ENCODE measurements at regions not wholly inside any gene's neighbourhood (a gene's known extent, or its start where the extent isn't known, plus 50 kb on each side); places are given as distances from the start of the nearest gene placed in this dataset.
"Not testable (repeated sequence)": the region's sequence is repeated elsewhere in the genome, so short reads cannot be mapped to it uniquely, and the experiment has no call there.

DNA sequence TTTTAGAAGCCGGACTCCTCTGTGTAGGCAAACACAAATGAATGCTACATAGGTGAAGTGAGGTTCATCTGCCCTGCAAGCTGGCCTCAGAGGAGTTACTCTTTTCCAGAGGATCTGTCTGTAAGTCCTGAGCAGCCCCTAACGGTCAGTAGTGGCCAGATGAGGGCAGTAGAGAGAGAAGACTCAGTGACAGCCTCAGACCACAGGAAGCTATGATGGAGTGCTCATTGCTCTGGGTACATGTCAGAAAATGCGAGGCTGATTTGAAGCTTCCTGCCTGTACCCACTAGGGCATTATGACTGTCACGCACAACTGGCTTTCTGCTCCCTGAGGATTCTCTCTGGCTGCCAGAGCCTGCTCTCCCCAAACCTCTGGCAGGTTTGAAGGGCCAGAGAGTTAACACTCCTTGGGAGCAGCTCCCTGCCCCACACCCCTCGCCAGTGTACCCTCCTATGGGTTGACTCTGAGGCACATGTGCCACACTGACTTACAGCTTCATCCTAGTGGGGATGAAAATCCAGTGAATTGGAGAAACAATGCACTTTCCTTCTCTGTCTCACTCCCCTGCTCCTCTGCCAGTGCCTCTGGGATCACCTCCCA lies 141.5 kb downstream of the GABRG2 start:
- DNase-seq = no peak

DNA sequence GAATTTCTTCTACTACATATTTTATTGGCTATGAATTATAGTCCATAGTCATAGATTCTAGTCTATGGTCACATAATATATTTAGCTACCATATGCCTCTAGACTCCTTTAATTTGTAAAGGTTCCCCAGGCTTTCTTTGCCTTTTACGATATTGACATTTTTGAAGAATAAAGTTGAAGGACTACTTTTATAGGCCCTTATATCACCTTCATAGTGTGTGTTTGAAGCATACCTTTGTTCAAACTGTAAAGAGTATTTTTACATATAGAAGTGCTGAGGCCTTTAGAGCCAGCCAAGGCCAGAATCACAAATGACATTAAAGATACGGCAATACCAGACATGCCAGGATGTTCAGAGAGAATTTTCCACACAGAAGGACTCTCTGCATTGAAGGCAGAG lies 147.0 kb downstream of the GABRG2 start:
- no peak for DNase-seq

DNA sequence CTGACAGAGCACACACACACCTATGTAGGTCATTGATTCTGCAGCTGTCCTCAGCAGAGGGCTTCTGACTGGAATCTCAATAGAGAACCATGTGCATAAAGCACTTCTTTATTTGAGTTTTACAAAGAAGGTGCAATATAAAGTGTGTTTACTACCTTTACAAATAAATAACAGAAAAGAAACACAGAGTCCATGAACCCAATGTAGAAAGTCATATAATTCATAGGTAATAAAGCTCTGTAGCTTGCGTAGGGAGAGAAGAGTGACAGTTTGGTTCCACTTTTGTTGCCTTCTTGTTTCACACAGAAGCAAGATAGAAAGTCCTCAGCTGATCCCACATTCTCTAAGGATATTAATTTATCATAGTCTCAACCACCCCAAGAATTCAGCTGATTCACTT lies 149.5 kb downstream of the GABRG2 start:
- DNase-seq = no peak

DNA sequence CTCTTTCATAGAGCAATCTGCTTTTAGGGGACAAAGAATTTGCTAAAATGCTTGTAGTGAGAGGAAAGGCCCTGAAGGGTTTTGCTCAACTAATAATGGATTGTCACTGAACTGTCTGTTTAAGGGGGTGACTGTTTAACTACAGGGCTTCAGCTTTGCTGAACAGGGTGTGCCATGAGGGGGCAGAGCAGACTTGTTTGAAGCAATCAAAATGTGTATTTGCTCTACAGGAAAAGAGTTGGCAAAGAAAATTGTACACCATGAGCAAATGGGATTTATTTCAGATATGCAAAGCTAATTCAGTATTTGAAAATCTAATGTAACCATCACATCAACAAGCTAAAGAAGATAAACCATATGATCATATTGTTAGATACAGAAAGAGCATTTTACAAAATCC lies 154.3 kb downstream of the GABRG2 start:
- no peak for DNase-seq

DNA sequence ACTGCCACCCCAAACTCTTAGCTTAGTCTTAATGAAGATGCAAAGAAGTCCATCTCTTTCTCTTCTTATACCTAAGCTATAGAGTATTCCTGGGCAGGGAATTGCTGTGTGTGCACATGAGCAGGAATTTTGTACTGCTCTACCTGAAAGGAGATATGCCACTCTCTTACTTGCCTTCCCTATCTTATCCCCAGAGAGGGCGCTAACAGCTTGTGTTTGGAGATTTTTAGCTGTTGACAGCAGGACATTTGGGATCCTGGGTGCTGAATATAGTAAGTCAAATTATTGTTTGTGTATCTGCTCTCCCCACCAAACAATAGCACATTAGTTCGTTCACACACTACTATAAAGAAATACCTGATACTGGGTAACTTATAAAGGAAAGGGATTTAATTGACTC lies 159.5 kb downstream of the GABRG2 start:
- no peak for DNase-seq

- no peak for DNase-seq
These were observed 162.8 kb downstream of the GABRG2 start for GRCh38 chr5:162230348-162230747.

GRCh38 chr5:162231522-162231921 lies 163.9 kb downstream of the GABRG2 start:
- DNase-seq = no peak

DNA sequence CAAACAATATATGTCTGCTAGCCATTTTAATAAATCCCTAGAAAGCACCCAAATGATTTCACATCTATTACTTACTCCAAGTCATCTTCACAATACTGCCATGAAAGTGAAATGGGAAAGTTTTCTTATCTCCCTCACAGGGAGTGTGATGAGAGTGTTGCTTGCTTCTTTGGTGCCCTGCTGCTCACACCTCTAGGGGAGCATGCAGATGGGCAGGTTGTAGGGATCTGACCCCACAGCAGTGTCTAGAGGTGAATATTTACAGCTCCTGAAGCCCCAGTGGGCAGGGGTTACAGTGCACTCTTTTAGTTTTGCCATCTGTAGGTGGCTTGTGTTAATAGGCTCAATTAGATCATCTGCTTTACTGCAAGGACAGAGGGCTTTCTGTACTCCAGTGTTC lies 173.2 kb downstream of the GABRG2 start:
- no peak for DNase-seq

- no peak for DNase-seq
These were observed 174.8 kb downstream of the GABRG2 start for GRCh38 chr5:162242416-162242815.

GRCh38 chr5:162243651-162244050 lies 176.1 kb downstream of the GABRG2 start:
- DNase-seq = no peak

DNA sequence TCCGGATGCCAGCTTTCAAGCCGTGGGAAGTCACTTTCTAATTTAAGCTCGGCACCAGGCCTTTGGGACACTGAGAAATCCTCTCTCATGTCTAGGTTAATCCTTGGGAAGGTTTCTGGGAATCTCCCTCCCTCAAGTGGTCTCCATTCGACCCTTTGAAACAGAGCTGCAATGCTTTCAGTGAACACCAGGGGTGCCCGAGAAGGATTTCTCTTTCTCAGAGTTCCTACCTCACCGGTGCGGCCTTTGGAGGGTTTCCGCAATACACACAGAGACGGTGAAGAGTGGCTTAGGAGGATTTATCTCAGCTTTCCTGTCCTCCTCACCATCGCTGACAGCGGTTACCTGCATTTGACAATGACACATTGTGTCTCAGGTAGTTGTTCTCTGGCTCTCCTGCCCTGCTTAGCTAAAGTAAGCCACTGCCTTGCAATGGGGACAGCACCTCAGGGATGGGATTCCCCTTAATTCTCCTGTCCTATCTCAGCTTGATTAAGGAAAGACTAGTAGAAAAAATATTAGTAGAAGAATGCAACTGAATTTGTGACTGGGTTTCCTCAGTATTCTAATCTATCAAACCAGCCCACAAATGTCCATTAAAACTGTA lies 180.6 kb downstream of the GABRG2 start:
- no peak for DNase-seq

DNA sequence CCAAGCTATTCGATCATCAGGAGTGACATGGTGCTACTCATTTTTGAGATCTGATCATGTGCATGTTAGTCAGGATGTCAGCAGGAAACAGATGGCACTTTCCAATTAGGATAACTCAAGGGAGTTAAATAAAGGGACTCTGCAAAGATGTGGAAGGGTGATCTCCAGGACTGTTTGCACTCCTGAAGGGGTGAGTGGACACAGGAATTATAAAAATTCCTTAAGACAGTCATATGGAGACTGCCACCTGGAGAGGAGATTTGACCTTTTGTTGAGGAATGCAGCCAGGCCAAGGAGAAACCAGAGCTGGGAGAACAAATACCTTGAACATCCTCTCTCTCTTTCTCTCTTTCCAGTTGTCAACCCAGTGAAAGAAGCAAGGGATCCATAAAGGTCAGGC lies 189.1 kb downstream of the GABRG2 start:
- DNase-seq = no peak

GRCh38 chr5:162268694-162269481 lies 201.3 kb downstream of the GABRG2 start:
- no peak for DNase-seq

DNA sequence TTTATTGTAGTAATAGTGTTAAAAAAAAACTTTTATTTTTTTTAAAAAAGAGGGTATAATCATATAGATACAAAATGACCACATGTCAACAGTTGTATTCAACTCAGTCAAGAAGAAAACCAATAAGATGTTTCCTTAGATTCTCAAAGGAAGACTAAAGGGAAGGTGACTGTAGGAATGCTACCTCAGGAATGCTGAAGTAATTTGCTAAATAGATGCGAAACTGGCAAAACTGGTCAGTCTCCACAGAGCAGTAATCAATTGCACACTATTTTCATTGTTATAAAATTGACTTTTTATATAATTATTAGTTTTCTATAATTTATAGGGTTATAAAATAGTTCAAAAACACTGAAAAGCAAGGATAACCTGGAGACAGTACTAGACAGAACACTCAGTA lies 204.8 kb downstream of the GABRG2 start:
- DNase-seq = no peak

- DNase-seq = no peak
These were observed 207.1 kb downstream of the GABRG2 start for GRCh38 chr5:162274679-162275078.

GRCh38 chr5:162275387-162275786 lies 207.8 kb downstream of the GABRG2 start:
- not testable (repeated sequence) for DNase-seq

DNA sequence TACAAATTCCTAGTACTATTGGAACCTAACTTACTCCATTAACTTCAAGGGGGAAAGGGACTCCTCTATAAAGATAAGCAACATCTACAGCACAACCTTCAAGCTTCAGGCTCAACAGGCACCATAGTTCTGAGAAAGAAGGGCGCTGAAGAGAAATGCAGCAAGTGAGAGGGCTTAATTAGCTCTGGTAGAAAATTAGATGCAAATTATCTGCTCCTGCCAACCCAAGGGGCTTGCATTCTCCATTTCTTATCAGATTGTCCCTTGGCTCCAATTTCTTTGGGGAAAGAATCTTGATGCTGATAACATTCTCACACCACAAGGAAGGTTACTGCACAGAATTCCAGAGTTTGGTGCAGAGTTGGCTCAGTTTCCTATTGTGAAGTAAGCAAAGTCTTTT lies 214.6 kb downstream of the GABRG2 start:
- DNase-seq = no peak

GRCh38 chr5:162283609-162284008 lies 216.0 kb downstream of the GABRG2 start:
- no peak for DNase-seq

DNA sequence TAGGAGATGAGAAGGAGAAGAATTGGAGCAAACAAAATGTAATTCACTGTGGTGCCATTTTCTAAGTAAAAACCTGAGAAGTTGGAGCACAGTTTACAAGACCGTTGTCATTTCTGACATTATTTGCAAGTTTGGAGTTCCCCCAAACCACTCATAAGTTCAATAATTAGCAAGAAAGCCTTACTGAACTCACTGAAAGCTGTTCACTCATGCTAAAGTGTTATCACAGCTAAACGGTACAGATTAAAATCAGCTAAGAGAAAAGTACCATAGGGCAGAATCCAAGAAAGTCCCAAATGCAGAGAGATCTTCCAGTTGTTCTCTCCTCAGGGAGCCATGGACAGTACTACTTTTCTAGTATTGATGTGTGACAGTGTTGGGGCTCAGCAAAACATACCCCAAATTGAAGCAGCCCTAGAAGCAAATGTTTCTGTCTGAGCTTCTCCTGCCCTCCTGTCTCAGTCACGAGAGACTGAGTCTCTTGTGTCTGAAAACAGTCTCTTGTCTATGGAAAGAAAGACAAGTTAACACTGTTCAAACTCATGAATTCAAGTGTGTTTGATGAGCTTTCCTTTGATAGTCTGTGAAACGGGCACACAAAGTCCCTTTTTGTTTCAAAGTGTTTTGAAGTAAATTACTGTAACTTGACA lies 221.2 kb downstream of the GABRG2 start:
- DNase-seq = no peak

GRCh38 chr5:162289489-162289888 lies 221.9 kb downstream of the GABRG2 start:
- DNase-seq = no peak

GRCh38 chr5:162299793-162300192 lies 232.2 kb downstream of the GABRG2 start:
- DNase-seq = no peak

- no peak for DNase-seq
These were observed 233.8 kb downstream of the GABRG2 start for GRCh38 chr5:162301356-162301755.

- no peak for DNase-seq
These were observed 255.9 kb downstream of the GABRG2 start for GRCh38 chr5:162323466-162323865.

DNA sequence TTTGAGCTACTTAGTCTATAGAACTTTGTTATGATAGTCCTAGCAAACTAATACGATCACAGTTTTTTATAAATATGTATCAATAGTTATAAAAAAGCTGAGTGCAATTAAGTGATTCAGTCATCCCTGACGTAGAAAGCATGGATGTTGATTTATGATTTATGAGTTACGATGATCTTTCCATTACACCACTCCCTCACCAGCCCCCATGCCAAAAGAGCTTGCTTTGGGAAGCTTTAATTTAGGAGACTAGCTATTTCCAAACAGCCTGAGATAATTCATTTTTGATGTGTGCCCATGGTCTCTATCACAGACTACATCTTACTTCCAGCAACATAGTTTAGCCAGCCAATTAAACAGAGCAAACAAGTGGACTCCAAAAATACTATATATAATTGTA lies 256.8 kb downstream of the GABRG2 start:
- no peak for DNase-seq
